ENCODE measurements at regions not wholly inside any gene's neighbourhood (a gene's known extent, or its start where the extent isn't known, plus 50 kb on each side); places are given as distances from the start of the nearest gene placed in this dataset.

DNA sequence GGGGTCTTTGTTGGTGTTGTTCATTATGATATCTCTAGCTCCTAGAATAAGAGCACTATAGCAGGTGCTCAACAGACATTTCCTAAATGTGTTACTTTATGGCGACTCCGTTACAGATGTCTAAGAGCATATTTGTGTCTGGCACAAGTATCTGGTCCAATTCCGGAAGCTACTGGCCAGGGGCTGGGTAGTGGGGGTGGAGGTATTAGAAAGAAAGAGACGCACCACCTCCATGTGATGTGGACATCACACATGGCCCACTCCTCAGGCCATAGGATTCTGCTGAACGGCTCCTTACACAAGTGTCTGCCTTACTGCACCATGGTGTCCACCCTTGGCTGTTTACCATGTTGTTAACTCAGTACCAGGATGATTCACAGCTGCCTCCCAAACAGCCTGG, 296.8 kb upstream of the MKI67 start:
- Histone ChIP-seq H3K27me3 (ENCODE audit: insufficient read depth, low read length) (no peaks in the 10 kb centered on the region), H3K36me3 (ENCODE audit: insufficient read depth, low read length) (no peaks in the 10 kb centered on the region), H3K4me1 (ENCODE audit: insufficient read depth, low read length) (no peaks in the 10 kb centered on the region), H3K9ac (ENCODE audit: low read depth, low read length) (no peak overlapping the region), H3K9me3 (ENCODE audit: insufficient read depth, low read depth, low read length) (no peaks in the 10 kb centered on the region), H3K27ac (ENCODE audit: low read depth, low read length) (no peak overlapping the region), H3K4me3 (ENCODE audit: low read length) (no peak overlapping the region)
- WGBS: 95% methylated on average over 5 of the region's 5 CpGs

DNA sequence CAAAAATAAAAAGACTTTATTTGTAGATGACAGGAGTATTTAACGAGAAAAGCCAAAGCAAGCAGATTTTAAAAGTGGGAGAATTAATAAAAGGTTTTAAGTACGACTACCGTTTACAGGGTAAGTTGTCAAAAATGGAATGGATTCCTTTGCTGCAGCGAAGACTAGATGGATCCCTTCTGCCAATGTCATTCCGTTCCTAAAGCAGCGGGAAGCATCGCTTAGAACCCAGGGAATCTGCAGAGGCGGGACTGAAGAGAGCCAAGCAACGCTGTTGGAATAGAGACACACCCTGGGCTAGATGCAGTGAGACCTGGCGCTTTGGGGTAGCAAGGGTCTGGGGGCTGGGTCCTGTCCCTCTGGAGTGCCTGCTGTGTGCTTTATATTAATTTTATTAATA, 303.1 kb upstream of the MKI67 start:
- 93% methylated on average over 10 of the region's 10 CpGs for WGBS
- Histone ChIP-seq H3K4me3 (ENCODE audit: low read length) (no peak overlapping the region), H3K4me1 (ENCODE audit: insufficient read depth, low read length) (no peaks in the 10 kb centered on the region), H3K9ac (ENCODE audit: low read depth, low read length) (no peak overlapping the region), H3K36me3 (ENCODE audit: insufficient read depth, low read length) (no peaks in the 10 kb centered on the region), H3K9me3 (ENCODE audit: insufficient read depth, low read depth, low read length) (no peaks in the 10 kb centered on the region), H3K27ac (ENCODE audit: low read depth, low read length) (no peak overlapping the region), H3K27me3 (ENCODE audit: insufficient read depth, low read length) (no peaks in the 10 kb centered on the region)

DNA sequence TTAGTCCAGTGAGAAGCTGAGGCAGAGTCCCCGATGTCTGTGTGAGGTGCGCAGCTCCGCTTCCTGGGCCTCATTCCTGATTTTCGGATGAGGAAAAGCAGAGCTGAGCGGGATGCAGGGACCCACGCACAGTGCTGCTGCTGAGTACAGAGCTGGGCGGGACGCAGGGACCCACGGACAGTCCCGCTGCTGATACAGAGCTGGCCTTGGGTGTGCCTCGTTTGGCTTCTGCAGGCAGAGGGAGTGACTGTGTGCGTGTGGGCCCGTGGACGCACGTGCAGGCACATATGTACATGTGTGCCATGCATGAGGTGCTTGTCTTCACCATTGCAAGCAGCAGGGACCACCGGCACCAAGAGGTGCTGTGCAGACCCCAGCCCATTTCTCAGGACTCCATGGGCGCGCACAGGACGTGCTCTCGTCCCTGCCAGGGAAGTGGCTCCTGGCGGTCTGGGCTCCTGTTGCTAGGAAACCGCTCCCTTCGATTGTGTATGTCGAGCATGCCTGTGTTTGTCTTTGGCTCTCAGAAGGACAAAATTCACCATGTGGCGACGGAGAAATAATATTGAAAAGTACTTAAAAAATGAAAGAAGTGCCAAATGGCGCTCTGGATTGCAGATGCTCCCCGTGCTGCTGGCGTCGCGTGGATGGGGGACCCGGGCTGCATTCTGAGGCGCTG, 303.8 kb upstream of the MKI67 start:
- 94% methylated on average over 33 of the region's 33 CpGs for WGBS
- Histone ChIP-seq H3K9me3 (ENCODE audit: insufficient read depth, low read depth, low read length) (no peaks in the 10 kb centered on the region), H3K9ac (ENCODE audit: low read depth, low read length) (no peak overlapping the region), H3K27ac (ENCODE audit: low read depth, low read length) (no peak overlapping the region), H3K4me3 (ENCODE audit: low read length) (no peak overlapping the region), H3K27me3 (ENCODE audit: insufficient read depth, low read length) (no peaks in the 10 kb centered on the region), H3K4me1 (ENCODE audit: insufficient read depth, low read length) (no peaks in the 10 kb centered on the region), H3K36me3 (ENCODE audit: insufficient read depth, low read length) (no peaks in the 10 kb centered on the region)

DNA sequence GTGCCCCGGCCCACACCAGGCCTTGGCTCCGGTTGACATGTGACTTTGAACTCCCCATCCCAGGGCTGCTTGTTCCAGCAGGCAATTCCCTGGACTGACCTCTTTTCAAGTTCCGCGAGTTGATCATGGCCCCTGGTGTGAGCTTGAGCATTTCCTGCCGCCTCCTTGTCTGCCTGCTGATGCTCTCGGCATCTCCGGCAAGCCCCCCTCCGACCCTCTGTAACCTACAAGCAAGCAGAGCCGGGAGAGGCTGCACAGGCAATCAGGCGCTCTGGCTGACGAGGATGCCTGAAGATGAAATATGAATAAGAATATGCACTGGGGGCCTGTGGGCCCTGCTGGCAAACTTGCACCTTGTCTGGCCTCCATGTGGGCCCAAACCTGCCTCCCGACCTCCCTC, 304.9 kb upstream of the MKI67 start:
- no peak overlapping the region for H3K27ac ChIP-seq (ENCODE audit: low read depth, low read length)
- no peaks in the 10 kb centered on the region for H3K9me3 ChIP-seq (ENCODE audit: insufficient read depth, low read depth, low read length)
- 84% methylated on average over 12 of the region's 12 CpGs for WGBS
- no peak overlapping the region for H3K4me3 ChIP-seq (ENCODE audit: low read length)
- no peaks in the 10 kb centered on the region for H3K36me3 ChIP-seq (ENCODE audit: insufficient read depth, low read length)
- no peaks in the 10 kb centered on the region for H3K27me3 ChIP-seq (ENCODE audit: insufficient read depth, low read length)
- H3K9ac ChIP-seq (ENCODE audit: low read depth, low read length): no peak overlapping the region
- H3K4me1 ChIP-seq (ENCODE audit: insufficient read depth, low read length): no peaks in the 10 kb centered on the region

DNA sequence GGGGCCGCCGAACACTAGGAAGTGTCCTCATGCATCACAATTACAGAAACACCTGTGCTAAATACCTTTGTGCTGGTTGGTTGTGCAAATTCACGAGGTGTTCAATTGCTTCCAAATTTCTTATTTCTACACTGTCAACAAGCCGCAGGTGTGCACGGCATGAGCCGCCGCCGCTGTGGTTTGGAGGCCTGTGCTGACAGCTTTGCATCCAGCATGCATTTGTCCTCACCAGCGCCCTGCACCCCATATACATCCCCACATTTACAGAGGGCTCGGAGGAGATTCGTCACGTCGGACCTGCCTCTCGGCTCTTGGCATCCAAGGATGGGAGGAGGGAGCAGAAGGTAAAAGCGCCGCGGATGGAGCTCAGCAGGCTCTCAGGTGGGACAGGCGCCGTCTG, 305.3 kb upstream of the MKI67 start:
- H3K9me3 ChIP-seq (ENCODE audit: insufficient read depth, low read depth, low read length): no peaks in the 10 kb centered on the region
- WGBS: 93% methylated on average over 19 of the region's 19 CpGs
- H3K4me3 ChIP-seq (ENCODE audit: low read length): no peak overlapping the region
- H3K36me3 ChIP-seq (ENCODE audit: insufficient read depth, low read length): no peaks in the 10 kb centered on the region
- no peak overlapping the region for H3K9ac ChIP-seq (ENCODE audit: low read depth, low read length)
- H3K4me1 ChIP-seq (ENCODE audit: insufficient read depth, low read length): no peaks in the 10 kb centered on the region
- no peaks in the 10 kb centered on the region for H3K27me3 ChIP-seq (ENCODE audit: insufficient read depth, low read length)
- H3K27ac ChIP-seq (ENCODE audit: low read depth, low read length): no peak overlapping the region

DNA sequence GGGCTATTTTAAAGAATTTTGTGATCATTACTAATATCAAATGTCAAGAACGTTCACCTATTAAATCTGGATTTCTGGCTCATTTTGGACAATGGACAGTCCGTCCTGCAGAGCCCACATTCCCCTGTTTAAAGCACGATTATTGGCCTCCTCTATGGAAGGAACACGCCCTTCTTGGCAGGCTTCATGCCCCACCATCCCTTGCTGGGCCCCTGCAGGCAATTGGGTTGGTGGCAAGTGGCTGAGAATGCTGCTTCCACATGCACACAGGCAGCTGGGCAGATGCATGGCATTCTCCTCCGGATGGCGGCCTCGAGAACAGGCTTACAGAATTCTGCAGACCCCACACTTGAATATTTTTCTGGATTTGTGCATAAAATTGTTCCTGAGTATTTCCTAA, 305.8 kb upstream of the MKI67 start:
- Histone ChIP-seq H3K27ac (ENCODE audit: low read depth, low read length) (no peak overlapping the region), H3K9ac (ENCODE audit: low read depth, low read length) (no peak overlapping the region), H3K4me3 (ENCODE audit: low read length) (no peak overlapping the region), H3K36me3 (ENCODE audit: insufficient read depth, low read length) (no peaks in the 10 kb centered on the region), H3K9me3 (ENCODE audit: insufficient read depth, low read depth, low read length) (no peaks in the 10 kb centered on the region), H3K27me3 (ENCODE audit: insufficient read depth, low read length) (no peaks in the 10 kb centered on the region), H3K4me1 (ENCODE audit: insufficient read depth, low read length) (no peaks in the 10 kb centered on the region)
- 96% methylated on average over 7 of the region's 7 CpGs for WGBS

DNA sequence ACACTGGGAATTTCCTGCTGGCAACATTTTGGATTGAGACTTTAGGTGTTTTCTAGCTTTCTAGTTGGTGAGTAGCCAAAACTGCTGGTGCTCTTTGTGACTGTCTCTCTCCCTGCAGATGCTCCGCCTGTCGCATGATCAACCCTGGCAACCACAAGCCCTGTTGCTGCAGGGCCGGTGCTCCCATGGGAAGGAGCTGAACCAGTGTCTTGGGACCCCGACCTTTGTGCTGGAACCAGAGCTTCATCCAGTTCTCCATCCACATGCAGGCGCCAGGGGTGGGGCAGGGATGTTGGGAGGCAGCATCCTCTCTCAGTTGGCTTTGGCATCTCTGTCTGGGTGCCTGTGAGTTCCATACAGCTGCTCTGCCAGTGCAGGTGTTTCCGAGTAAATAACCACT, 306.2 kb upstream of the MKI67 start:
- Histone ChIP-seq H3K4me3 (ENCODE audit: low read length) (no peak overlapping the region), H3K27me3 (ENCODE audit: insufficient read depth, low read length) (no peaks in the 10 kb centered on the region), H3K27ac (ENCODE audit: low read depth, low read length) (no peak overlapping the region), H3K4me1 (ENCODE audit: insufficient read depth, low read length) (no peaks in the 10 kb centered on the region), H3K9ac (ENCODE audit: low read depth, low read length) (no peak overlapping the region), H3K9me3 (ENCODE audit: insufficient read depth, low read depth, low read length) (no peaks in the 10 kb centered on the region), H3K36me3 (ENCODE audit: insufficient read depth, low read length) (no peaks in the 10 kb centered on the region)
- WGBS: 93% methylated on average over 6 of the region's 6 CpGs

DNA sequence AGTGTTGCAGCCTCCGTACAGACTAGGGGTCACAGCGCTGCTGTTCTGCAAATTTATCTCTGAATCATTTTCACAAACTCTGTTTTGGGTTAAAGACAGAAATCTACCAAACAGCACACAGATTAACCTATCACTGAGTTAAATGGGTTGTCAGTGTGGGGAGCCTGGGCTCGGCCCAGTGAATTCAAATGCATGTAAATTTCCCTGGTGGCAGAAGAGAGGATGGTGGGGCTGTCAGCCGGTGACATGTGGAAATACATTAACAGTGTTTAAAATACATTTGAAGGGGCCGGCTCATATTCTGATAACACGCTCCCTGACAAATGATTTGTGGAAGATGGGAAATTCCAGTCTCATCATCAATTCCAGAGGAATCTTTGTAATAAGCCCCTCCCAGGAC, 309.6 kb upstream of the MKI67 start:
- Histone ChIP-seq H3K9ac (ENCODE audit: low read depth, low read length) (no peak overlapping the region), H3K9me3 (ENCODE audit: insufficient read depth, low read depth, low read length) (no peaks in the 10 kb centered on the region), H3K27ac (ENCODE audit: low read depth, low read length) (no peak overlapping the region), H3K36me3 (ENCODE audit: insufficient read depth, low read length) (no peaks in the 10 kb centered on the region), H3K4me3 (ENCODE audit: low read length) (no peak overlapping the region), H3K4me1 (ENCODE audit: insufficient read depth, low read length) (peaks cover 11% of the 10 kb centered on the region; the same call in 1 of the 2 replicates), H3K27me3 (ENCODE audit: insufficient read depth, low read length) (no peaks in the 10 kb centered on the region)
- 82% methylated on average over 6 of the region's 6 CpGs for WGBS

DNA sequence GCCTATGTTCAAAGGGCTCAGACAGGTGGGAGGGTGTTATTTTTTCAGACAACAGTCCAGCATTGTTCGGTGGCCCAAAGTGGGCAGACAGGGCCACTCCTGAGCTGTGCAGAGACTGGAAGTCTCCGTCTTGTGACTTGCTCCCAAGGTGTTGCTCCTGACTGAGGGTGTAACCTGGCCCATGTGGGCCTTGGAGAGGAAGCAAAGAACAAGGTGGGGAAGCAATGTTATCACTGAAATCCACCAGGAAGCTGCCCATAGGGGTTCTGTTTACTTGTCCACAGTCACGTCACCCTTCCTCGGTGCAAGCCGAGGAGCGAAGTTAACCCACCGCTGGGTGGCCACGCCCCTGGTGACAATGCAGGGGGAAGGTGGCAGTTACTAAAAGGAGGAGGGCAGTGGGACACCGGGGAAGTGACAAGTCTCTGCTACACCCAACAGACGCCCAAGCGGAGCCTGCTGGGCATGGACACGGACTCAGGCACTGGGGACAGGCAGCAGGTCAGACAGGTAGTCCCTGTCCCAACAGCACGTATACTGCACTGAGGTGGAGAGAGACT, 311.6 kb upstream of the MKI67 start:
- Histone ChIP-seq H3K36me3 (ENCODE audit: insufficient read depth, low read length) (no peaks in the 10 kb centered on the region), H3K9ac (ENCODE audit: low read depth, low read length) (no peak overlapping the region), H3K27me3 (ENCODE audit: insufficient read depth, low read length) (no peaks in the 10 kb centered on the region), H3K9me3 (ENCODE audit: insufficient read depth, low read depth, low read length) (no peaks in the 10 kb centered on the region), H3K4me3 (ENCODE audit: low read length) (no peak overlapping the region), H3K4me1 (ENCODE audit: insufficient read depth, low read length) (peaks cover 13% of the 10 kb centered on the region; the same call in 1 of the 2 replicates), H3K27ac (ENCODE audit: low read depth, low read length) (no peak overlapping the region)
- 94% methylated on average over 13 of the region's 13 CpGs for WGBS

DNA sequence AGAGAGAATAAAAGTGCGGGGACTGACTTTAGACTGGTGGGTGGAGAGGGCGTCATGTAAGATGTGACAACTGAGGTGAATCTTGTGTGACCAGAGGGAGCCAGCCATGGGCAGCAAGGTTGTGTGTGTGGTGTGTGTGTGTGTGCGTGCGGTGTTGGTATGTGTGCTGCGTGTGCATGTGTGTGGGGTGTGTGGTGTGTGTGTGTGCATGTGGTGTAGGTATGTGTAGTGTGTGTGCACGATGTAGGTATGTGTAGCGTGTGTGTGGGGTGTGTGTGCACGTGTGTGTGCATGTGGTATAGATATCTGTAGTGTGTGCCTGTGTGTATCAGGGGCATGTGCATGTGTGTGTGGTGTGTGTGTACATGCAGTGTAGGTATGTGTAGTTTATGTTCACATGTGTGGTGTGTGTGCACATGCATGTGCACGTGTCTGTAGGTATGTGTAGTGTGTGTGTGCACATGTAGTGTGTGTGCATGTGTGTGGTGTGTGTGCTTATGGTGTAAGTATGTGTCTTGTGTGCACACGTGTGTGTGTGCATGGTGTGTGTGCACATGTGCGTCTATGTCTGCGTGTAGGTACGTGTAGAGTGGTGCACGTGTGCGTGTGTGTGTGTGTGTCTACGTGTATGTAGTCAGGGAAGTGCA, 312.3 kb upstream of the MKI67 start:
- Histone ChIP-seq H3K9me3 (ENCODE audit: insufficient read depth, low read depth, low read length) (no peaks in the 10 kb centered on the region), H3K9ac (ENCODE audit: low read depth, low read length) (no peak overlapping the region), H3K27ac (ENCODE audit: low read depth, low read length) (no peak overlapping the region), H3K27me3 (ENCODE audit: insufficient read depth, low read length) (no peaks in the 10 kb centered on the region), H3K36me3 (ENCODE audit: insufficient read depth, low read length) (no peaks in the 10 kb centered on the region), H3K4me3 (ENCODE audit: low read length) (no peak overlapping the region), H3K4me1 (ENCODE audit: insufficient read depth, low read length) (peaks cover 13% of the 10 kb centered on the region; the same call in 1 of the 2 replicates)
- 96% methylated on average over 16 of the region's 16 CpGs for WGBS

DNA sequence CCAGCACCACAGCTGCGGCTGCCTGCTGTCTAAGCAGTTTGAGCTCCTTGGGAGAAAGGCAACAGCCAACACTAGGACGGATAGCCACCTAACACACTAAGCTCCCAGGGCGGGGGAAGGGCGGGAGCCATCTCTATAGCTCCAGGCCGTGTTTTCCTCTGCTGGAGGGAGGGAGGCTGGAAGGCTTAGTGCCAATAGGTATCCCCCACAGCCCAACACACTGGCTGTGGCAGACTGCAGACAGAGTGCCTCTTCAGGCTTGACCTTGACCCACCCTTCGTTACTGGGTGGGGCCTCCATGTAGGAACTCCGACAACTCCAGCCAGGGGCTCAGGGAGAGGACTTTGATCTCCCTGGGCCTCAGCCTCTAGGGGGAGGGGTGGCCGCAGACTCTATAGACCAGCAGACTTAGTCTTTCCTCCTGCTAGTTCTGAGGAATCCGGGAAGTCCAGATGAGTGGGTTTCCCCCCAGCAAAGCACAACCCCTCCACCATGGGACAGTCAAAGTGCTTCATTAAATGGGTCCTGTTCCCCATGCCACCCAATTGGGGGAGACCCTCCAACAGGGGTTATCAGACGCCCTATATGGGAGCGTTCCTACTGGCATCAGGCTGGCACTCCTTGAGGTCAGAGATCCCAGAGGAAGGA, 314.4 kb upstream of the MKI67 start:
- Histone ChIP-seq H3K9ac (ENCODE audit: low read depth, low read length) (no peak overlapping the region), H3K27me3 (ENCODE audit: insufficient read depth, low read length) (no peaks in the 10 kb centered on the region), H3K36me3 (ENCODE audit: insufficient read depth, low read length) (no peaks in the 10 kb centered on the region), H3K4me1 (ENCODE audit: insufficient read depth, low read length) (peaks cover 13% of the 10 kb centered on the region; the same call in 1 of the 2 replicates), H3K4me3 (ENCODE audit: low read length) (no peak overlapping the region), H3K9me3 (ENCODE audit: insufficient read depth, low read depth, low read length) (no peaks in the 10 kb centered on the region), H3K27ac (ENCODE audit: low read depth, low read length) (no peak overlapping the region)
- 65% methylated on average over 9 of the region's 11 CpGs for WGBS
